NCI-H82 treated with DMSO at 0.1 percent for 48 hours (cell line): ENCODE measurements at regions not wholly inside any gene's neighbourhood (a gene's known extent, or its start where the extent isn't known, plus 50 kb on each side); places are given as distances from the start of the nearest gene placed in this dataset.
"Not testable (repeated sequence)": the region's sequence is repeated elsewhere in the genome, so short reads cannot be mapped to it uniquely, and the experiment has no call there.

Source experiments
- DNase-seq: peaks from one replicate; lab custom pipeline; 2025; ENCODE audit not compliant: unreplicated experiment; lab: John Stamatoyannopoulos, UW

DNA sequence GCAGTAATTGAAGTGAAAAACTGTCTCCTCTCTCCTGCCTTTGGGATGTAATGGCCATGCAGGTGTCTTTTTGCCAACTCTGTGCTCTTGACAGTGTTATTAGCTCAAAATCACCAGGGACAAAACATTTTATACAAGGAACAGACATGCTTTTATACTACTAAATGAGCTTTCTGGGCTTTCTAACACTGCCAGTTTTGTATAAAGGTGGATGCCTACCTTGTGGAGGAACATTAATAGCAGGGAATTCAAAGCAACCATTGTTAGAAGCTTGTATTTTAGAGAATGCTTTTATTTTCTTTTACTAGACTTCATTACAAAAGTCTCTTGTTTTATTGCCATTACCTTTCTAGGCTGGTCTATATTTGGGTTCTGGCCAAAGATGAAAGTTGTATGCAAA is 54.7 kb upstream of the ARSJ start:
- DNase-seq: no peak

- no peak for DNase-seq
These were observed 57.0 kb upstream of the ARSJ start for GRCh38 chr4:114036426-114036825.

- no peak for DNase-seq
These were observed 57.4 kb upstream of the ARSJ start for GRCh38 chr4:114036864-114037263.

GRCh38 chr4:114037988-114038387 is 58.5 kb upstream of the ARSJ start:
- no peak for DNase-seq

DNA sequence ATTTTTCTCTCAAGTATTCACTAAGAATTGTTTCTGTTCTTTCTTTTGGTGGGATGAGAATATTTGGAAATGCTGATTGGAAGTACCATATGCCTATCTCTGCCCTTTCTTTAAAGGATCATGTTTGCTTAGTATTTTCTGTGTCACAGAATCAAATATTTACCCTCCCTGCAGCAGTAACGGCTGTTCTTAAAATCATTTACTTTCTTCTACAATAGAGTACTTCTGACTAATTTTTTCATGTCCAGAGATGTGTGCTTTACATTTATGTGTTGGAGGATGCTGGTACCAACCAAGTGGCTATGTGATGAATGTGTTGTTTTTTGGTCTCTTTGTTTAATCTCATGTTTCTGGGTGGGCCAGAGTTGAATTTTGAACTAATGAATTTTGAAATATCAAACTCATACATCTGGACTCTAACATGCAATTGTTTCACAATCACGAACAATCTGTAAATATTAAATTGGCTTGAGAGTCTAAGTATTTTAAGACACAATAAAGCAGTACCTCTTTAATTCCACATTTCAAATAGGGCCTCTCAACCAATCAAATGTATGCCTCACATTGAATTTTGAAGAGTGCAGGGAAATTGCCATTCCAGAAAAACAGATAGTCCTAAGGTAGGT is 59.4 kb upstream of the ARSJ start:
- no peak for DNase-seq

DNA sequence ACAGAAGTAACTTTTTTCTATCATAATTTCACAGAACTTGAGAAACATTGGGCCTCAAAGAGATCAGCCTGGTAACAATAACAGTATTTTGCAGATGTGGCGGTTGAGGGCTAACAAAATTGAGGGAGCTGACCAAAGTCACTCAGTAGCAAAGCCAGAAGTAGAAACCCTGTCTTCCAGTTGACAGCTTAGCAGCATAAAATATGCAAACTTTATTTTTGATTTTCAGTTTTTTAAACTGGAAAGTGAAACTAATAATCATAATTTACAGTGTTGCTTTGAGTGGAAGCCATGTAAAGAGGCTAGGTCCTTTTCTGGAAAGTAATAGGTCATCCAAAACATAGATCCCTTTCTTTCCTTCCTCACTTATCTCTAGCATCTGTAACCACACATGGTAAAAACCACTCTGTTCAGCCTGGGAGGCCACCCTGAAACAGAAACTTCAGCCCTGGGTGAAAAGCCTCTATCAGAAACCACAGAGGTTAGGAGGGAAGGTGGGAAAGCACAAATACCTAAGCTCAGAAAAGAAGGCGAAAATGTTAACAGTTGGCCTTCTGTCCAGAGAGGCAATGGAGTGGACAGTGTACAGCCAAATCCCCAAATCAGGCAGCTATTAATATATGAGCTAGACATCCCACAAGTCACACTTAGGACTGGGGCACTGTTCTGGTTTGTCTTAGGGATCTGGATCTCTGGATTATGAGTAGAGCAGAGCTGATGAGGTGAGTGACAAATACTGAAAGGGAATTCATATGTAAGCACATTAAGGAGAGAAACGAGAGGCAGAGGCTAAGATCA is 61.1 kb upstream of the ARSJ start:
- DNase-seq: no peak

- no peak for DNase-seq
These were observed 61.6 kb upstream of the ARSJ start for GRCh38 chr4:114041117-114041475.

DNA sequence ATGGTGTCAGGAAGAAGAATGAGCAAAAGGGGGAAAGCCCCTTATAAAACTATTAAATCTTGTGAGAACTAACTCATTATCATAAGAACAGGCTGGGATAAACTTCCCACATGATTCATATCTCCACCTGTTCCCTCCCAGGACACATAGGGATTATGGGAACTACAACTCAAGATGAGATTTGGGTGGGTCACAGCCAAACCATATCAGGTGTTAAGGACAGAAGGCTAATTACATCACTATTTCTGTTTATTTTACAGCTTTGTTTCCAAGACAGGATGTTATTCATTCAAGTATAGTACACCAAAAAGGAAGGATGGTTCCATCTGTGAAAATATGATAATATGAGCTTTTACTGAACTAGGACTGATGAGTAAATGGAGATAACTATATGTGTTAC is 63.7 kb upstream of the ARSJ start:
- no peak for DNase-seq

GRCh38 chr4:114044351-114044750 is 64.9 kb upstream of the ARSJ start:
- not testable (repeated sequence) for DNase-seq

- no peak for DNase-seq
These were observed 66.9 kb upstream of the ARSJ start for GRCh38 chr4:114046331-114046730.

DNA sequence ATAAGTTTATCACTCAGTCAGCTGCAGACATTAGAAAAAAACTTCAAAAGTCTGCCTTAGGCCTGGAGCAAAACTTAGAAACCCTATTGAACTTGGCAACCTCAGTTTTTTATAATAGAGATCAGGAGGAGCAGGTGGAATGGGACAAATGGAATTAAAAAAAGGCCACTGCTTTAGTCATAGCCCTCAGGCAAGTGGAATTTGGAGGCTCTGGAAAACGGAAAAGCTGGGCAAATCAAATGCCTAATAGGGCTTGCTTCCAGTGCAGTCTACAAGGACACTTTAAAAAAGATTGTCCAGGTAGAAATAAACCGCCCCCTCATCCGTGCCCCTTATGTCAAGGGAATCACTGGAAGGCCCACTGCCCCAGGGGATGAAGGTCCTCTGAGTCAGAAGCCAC is 68.7 kb upstream of the ARSJ start:
- DNase-seq: not testable (repeated sequence)

DNA sequence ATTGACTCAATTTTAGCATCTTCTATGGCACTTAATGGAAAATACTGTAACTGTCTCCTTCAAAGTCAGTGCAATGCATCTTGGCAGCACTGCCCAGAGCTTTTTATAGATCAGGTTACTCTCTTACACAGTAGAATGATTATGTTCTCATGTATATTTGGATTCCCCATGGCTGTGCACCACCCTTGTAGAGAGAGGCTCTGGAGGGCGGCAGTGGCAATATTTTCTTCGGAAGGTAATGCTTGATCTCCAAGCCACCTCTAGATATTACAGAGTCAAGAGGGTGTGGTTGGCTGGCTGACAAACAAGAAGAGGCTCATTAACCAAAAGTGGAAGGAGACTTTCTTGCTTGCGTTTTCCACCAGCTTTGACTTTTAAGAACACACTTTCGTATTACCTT is 72.8 kb upstream of the ARSJ start:
- no peak for DNase-seq

- no peak for DNase-seq
These were observed 77.2 kb upstream of the ARSJ start for GRCh38 chr4:114056599-114056998.

- DNase-seq: no peak
These were observed 78.3 kb upstream of the ARSJ start for GRCh38 chr4:114057746-114058145.

- DNase-seq: no peak
These were observed 83.1 kb upstream of the ARSJ start for GRCh38 chr4:114062499-114062898.

DNA sequence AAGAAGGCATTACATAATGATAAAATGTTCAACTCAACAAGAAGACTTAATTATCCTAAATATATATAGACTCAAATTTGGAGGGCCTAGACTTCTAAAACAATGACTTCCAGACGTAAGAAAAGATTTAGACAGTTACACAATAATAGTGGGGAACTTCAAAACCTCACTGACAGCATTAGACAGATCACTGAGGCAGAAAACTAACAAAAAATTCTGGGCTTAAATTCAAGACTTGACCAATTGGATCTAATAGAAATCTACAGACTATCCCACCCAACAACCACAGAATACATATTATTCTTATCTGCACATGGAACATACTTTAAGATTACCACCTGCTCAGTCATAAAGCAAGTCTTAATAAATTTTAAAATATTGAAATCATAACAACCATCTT is 93.3 kb upstream of the ARSJ start:
- DNase-seq: no peak

GRCh38 chr4:114076899-114077570 is 97.6 kb upstream of the ARSJ start:
- DNase-seq: no peak

- DNase-seq: no peak
These were observed 98.2 kb upstream of the ARSJ start for GRCh38 chr4:114077610-114078009.

GRCh38 chr4:114078636-114079035 is 99.2 kb upstream of the ARSJ start:
- no peak for DNase-seq

GRCh38 chr4:114081783-114082182 is 102.3 kb upstream of the ARSJ start:
- no peak for DNase-seq

DNA sequence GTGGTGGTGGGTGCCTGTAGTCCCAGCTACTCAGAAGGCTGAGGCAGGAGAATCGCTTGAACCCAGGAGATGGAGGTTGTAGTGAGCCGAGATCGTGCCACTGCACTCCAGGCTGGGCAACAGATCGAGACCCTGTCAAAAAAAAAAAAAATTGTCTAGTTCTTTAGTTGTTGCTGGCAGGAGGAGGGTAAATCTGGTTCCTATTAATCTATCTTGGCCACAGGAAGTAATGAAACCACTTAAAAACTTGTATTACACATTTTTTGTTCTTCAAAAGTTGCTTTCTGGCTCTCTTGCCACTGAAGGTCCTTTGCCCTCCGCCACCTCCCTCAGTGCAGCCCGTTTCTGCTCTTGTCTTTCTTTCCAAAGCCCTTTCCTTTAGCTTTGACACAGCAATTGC is 102.9 kb upstream of the ARSJ start:
- no peak for DNase-seq

DNA sequence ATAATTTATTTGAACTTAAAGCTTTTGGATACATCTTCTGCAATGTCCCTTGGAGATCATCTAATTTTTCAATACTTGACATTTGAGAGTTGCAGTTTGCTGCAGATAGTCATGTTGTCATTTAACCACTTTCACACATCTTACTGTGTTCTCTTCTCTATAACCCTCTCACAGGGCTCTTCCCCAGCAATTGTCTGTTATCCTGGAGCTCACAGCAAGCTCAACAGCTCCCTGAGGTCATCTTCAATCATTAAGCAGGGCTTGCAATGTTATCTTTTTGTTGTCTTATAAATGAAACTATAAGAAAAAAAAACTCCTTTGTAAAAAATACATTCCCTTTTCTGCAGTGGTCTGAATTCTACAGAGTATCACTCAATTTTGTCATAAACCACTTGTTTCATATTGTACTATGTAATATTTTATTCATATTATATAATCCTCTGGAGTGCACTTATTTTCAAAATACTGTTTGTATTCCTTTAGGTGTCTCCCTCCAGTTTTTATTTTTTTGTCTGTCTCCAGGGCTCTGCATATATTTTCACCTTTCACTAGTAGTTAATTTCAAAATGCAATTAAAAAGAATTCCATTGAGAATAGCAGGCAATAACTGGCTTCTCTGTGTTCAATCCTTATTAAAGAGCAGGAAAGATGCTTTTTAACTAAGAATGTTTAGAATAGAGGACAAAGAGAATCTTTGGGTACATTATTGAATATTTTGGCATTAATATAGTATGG is 106.3 kb upstream of the ARSJ start:
- no peak for DNase-seq
